Adrenal gland (tissue), 9 donors: ENCODE measurements at regions not wholly inside any gene's neighbourhood (a gene's known extent, or its start where the extent isn't known, plus 50 kb on each side); places are given as distances from the start of the nearest gene placed in this dataset.
A peak's percentile ranks its signal among the peaks of the same experiment; 100 is the strongest.

Experiments
- DNase-seq, 7 donors: peaks; one replicate each; pipeline ENCODE4 v3.0.0-alpha.2; 2019 to 2020
- H3K27ac ChIP-seq, 5 donors: fragments of 200-600 bp; sonication (generic) in 4 of 5; 1 replicate in 3 of 5; 2 replicates in 2 of 5; pipeline versions ENCODE4 v1.5.1 to v1.8.0; 2016 to 2020; ENCODE audit warnings: mild to moderate bottlenecking in 1 of 5
- H3K27me3 ChIP-seq: fragments of 200-600 bp; 2 replicates; pipeline ENCODE4 v1.8.0; 2021
- H3K36me3 ChIP-seq, 2 donors: fragments of 200-600 bp; replicated peaks in 1 of 2; 1 replicate in 1 of 2; 2 replicates in 1 of 2; pipeline versions ENCODE4 v1.5.1 to v1.8.0; 2018 to 2022
- H3K4me1 ChIP-seq, 2 donors: fragments of 200-600 bp; replicated peaks in 1 of 2; 1 replicate in 1 of 2; 2 replicates in 1 of 2; pipeline versions ENCODE4 v1.5.1 to v1.8.0; 2018 to 2021
- H3K4me3 ChIP-seq, 4 donors: fragments of 200-600 bp; sonication (generic) in 3 of 4; one replicate each; pipeline ENCODE4 v1.5.1; 2016 to 2018
- H3K9me3 ChIP-seq, 3 donors: fragments of 200-600 bp; sonication (generic) in 1 of 3; replicated peaks in 1 of 3; 1 replicate in 2 of 3; 2 replicates in 1 of 3; pipeline versions ENCODE4 v1.5.1 to v1.8.0; 2016 to 2021
- CTCF ChIP-seq, 6 experiments: fragments of 450-650 bp in 4 of 6; fragments of 200-600 bp in 2 of 6; sonication (generic) in 1 of 6; IDR thresholded peaks; 1 replicate in 5 of 6; 2 replicates in 1 of 6; pipeline versions ENCODE4 v1.5.1 to v1.8.0; 2016 to 2021; ENCODE audit warnings: antibody characterized with exemption in 6 of 6, mild to moderate bottlenecking in 2 of 6, moderate library complexity in 1 of 6
- POLR2A ChIP-seq, 2 donors: fragments of 450-650 bp; IDR thresholded peaks; one replicate each; pipeline ENCODE4 v1.6.1; 2017; ENCODE audit warnings: antibody characterized with exemption in 2 of 2, mild to moderate bottlenecking in 2 of 2, moderate library complexity in 1 of 2
- WGBS, 4 donors: extraction: QIAGEN DNeasy Blood & Tissue Kit in 2 of 4; methylation state at CpG; one replicate each; pipeline versions ENCODE4 v1.1.5 to v1.1.7; 2013 to 2017; 5-methylcytosine and 5-hydroxymethylcytosine counted together
- intact Hi-C, 2 donors: fragments of 100-400 bp; cut with DNase I; formaldehyde crosslinking; loops; one replicate each; pipeline versions ENCODE4 v1.14.1 to v1.15.0; 2022 to 2023
- donor health status: healthy with polysubstance abuse.
- donor health status: Bipolar disorder and iron deficiency.
- donor health status: DM: yes; HTN: yes; CAD: no.
- donor health status: DM: no; HTN: no; CAD: no.
- donor health status: DM: no; HTN: no; CAD: no.

GRCh38 chr4:144509088-144510015 is 136.6 kb upstream of the HHIP start:
- Histone ChIP-seq H3K27me3 (no peaks in the 10 kb centered on the region), H3K4me3 (no peak overlapping the region), H3K27ac (no peak overlapping the region), H3K36me3 (no peaks in the 10 kb centered on the region), H3K9me3 (no peaks in the 10 kb centered on the region), H3K4me1 (no peaks in the 10 kb centered on the region)
- intact Hi-C loops = no loop called here
- DNase-seq = peak in 3 of 7 donors; percentile 3 to 21 (median 13)
- TF ChIP-seq CTCF (IDR thresholded peaks at IDR 0.05) = no peak
- no peak for TF ChIP-seq POLR2A (IDR thresholded peaks at IDR 0.05)
- 67 to 75% (median 73%) methylated on average over 17 of the region's 17 CpGs for WGBS, 4 donors

GRCh38 chr4:144514736-144515135 is 131.2 kb upstream of the HHIP start:
- no peak overlapping the region for H3K4me3 ChIP-seq
- intact Hi-C loops = no loop called here
- H3K27ac ChIP-seq = no peak overlapping the region
- H3K4me1 ChIP-seq = no peaks in the 10 kb centered on the region
- no peak for DNase-seq
- H3K9me3 ChIP-seq = no peaks in the 10 kb centered on the region
- 37 to 59% (median 45%) methylated on average over 1 of the region's 1 CpG for WGBS, 4 donors
- H3K27me3 ChIP-seq = no peaks in the 10 kb centered on the region
- no peaks in the 10 kb centered on the region for H3K36me3 ChIP-seq
- TF ChIP-seq CTCF (IDR thresholded peaks at IDR 0.05) (no peak), POLR2A (IDR thresholded peaks at IDR 0.05) (no peak)

- Histone ChIP-seq H3K4me3 (no peak overlapping the region), H3K36me3 (no peaks in the 10 kb centered on the region), H3K4me1 (no peaks in the 10 kb centered on the region), H3K27me3 (no peaks in the 10 kb centered on the region), H3K9me3 (no peaks in the 10 kb centered on the region), H3K27ac (no peak overlapping the region)
- DNase-seq = peak in 1 of 7 donors; percentile 12
- intact Hi-C loops = no loop called here
- TF ChIP-seq CTCF (IDR thresholded peaks at IDR 0.05) (no peak), POLR2A (IDR thresholded peaks at IDR 0.05) (no peak)
- 31 to 45% (median 35%) methylated on average over 8 of the region's 8 CpGs for WGBS, 4 donors
Measured at GRCh38 chr4:144518181-144518895, 127.6 kb upstream of the HHIP start.

DNA sequence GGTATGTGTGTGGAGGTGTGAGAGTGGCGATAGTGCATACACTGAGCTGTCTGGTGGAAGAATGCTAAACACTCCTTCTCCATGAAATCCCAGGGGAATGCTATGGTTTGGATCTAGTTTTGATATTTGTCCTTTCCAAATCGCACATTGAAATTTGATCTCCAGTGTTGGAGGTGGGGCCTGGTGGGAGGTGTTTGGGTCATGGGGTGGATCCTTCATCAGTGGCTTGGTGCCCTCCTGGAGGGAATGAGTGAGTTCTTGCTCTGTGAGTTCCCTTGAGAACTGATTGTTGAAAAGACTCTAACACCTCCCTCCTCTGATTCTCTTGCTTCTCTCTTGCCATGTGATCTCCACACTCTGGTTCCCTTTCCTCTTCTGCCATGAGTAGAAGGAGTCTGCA is 114.1 kb upstream of the HHIP start:
- Histone ChIP-seq H3K27me3 (no peaks in the 10 kb centered on the region), H3K36me3 (no peaks in the 10 kb centered on the region), H3K4me1 (no peaks in the 10 kb centered on the region), H3K27ac (no peak overlapping the region), H3K9me3 (no peaks in the 10 kb centered on the region), H3K4me3 (no peak overlapping the region)
- intact Hi-C loops = no loop called here
- TF ChIP-seq CTCF (IDR thresholded peaks at IDR 0.05) (no peak), POLR2A (IDR thresholded peaks at IDR 0.05) (no peak)
- no peak for DNase-seq
- 65 to 82% (median 75%) methylated on average over 2 of the region's 2 CpGs for WGBS, 4 donors
